Keratinocyte (primary cell): ENCODE measurements at regions not wholly inside any gene's neighbourhood (a gene's known extent, or its start where the extent isn't known, plus 50 kb on each side); places are given as distances from the start of the nearest gene placed in this dataset.

Source experiments
- DNase-seq: peaks from one replicate; pipeline ENCODE4 v3.0.0-alpha.2; 2011; ENCODE audit warnings: low read depth, missing footprints, low spot score
- FAIRE-seq: peaks from 2 replicates; lab custom pipeline; 2011; peaks lifted over from hg19 to GRCh38; lab: Jason Lieb, UNC
- H2AFZ ChIP-seq: 2 replicates; pipeline ENCODE4 v1.6.0; 2012; ENCODE audit warnings: low read length, control low read depth, inconsistent platforms; ENCODE audit not compliant: control insufficient read depth
- H3K27ac ChIP-seq: 2 replicates; pipeline ENCODE4 v1.5.1; 2011; ENCODE audit warnings: low read length; ENCODE audit not compliant: control insufficient read depth, insufficient read depth
- H3K27me3 ChIP-seq: 3 replicates; pipeline ENCODE4 v1.6.0; 2011; ENCODE audit warnings: low read length; ENCODE audit not compliant: control insufficient read depth, insufficient read depth; ENCODE audit errors: extremely low read depth
- H3K36me3 ChIP-seq, 2 experiments: 2 replicates in 1 of 2; 3 replicates in 1 of 2; pipeline ENCODE4 v1.5.1; 2011; ENCODE audit warnings: low read length in 2 of 2, mild to moderate bottlenecking in 1 of 2; ENCODE audit not compliant: control insufficient read depth in 2 of 2, insufficient read depth in 2 of 2; ENCODE audit errors: extremely low read depth in 1 of 2
- H3K4me1 ChIP-seq: 3 replicates; pipeline ENCODE4 v1.5.1; 2011; ENCODE audit warnings: low read length; ENCODE audit not compliant: control insufficient read depth, insufficient read depth; ENCODE audit errors: extremely low read depth
- H3K4me2 ChIP-seq: 3 replicates; pipeline ENCODE4 v1.6.0; 2011; ENCODE audit warnings: low read depth, low read length; ENCODE audit not compliant: control insufficient read depth, insufficient read depth; ENCODE audit errors: extremely low read depth
- H3K4me3 ChIP-seq, 3 experiments: fragments of 200-600 bp in 1 of 3; sonication (generic) in 1 of 3; 2 replicates in 2 of 3; 3 replicates in 1 of 3; pipeline ENCODE4 v1.5.1; 2011 to 2016; ENCODE audit warnings: low read length in 3 of 3, mild to moderate bottlenecking in 3 of 3, control low read depth in 2 of 3, inconsistent platforms in 1 of 3, low read depth in 1 of 3, mixed read lengths in 1 of 3, mixed run types in 1 of 3, moderate library complexity in 1 of 3; ENCODE audit not compliant: control insufficient read depth in 2 of 3, insufficient read depth in 2 of 3; ENCODE audit errors: extremely low read depth in 1 of 3
- H3K79me2 ChIP-seq: 2 replicates; pipeline ENCODE4 v1.6.0; 2012; ENCODE audit warnings: low read length; ENCODE audit not compliant: control insufficient read depth, insufficient read depth
- H3K9ac ChIP-seq: 3 replicates; pipeline ENCODE4 v1.6.0; 2011; ENCODE audit warnings: low read length; ENCODE audit not compliant: control insufficient read depth, insufficient read depth; ENCODE audit errors: extremely low read depth
- H3K9me1 ChIP-seq: 3 replicates; pipeline ENCODE4 v1.6.0; 2011; ENCODE audit warnings: low read length; ENCODE audit not compliant: control insufficient read depth, insufficient read depth; ENCODE audit errors: extremely low read depth
- H3K9me3 ChIP-seq: 2 replicates; pipeline ENCODE4 v1.5.1; 2012; ENCODE audit warnings: low read depth, low read length; ENCODE audit not compliant: control insufficient read depth
- H4K20me1 ChIP-seq: 3 replicates; pipeline ENCODE4 v1.6.0; 2011; ENCODE audit warnings: low read length; ENCODE audit not compliant: control insufficient read depth, insufficient read depth; ENCODE audit errors: extremely low read depth
- EZH2 ChIP-seq: IDR thresholded peaks from one replicate; pipeline ENCODE4 v1.6.1; 2012; ENCODE audit warnings: inconsistent platforms, mild to moderate bottlenecking, low read length, moderate library complexity
- dilution Hi-C: fragments of 300-500 bp; cut with MboI; formaldehyde crosslinking; loops from one replicate; pipeline ENCODE4 v1.7.0; 2020; ENCODE audit warnings: low sequenced_read_pairs; ENCODE audit not compliant: extremely low pct_ligation_motif_present
- TF ChIP-seq, protein P1 (sequence below), 3 experiments: IDR thresholded peaks in 1 of 3; conservative IDR thresholded peaks in 1 of 3; optimal IDR thresholded peaks in 1 of 3; 2 replicates in 2 of 3; 3 replicates in 1 of 3; pipeline versions ENCODE3 to v1.5.1; 2011; ENCODE audit warnings: low read length in 3 of 3, mild to moderate bottlenecking in 3 of 3, moderate library complexity in 2 of 3, control low read depth in 1 of 3, inconsistent platforms in 1 of 3; ENCODE audit not compliant: insufficient read depth in 2 of 3; ENCODE audit errors: extremely low read depth in 1 of 3

DNA sequence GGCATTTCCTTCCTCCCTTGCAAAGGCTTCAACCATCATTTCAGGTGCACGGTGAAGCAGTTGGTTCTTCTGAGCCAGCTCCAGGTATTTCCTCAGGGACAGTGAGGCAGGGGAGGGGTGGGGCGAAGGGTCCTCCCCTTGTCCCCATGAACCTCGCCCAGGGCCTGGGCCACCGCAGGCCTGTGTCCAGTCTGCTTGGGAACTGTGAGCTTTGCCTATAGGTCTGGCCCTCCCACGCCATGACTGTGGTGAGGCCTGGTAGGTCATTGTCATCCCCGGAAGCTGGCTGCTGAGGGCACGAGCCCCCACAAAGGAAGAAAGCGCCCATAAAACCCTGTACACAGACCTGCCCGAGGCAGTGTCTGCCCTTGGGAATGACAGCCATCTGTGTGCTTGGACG, 134.3 kb downstream of the ACKR3 start:
- H3K36me3 ChIP-seq = no peaks in the 10 kb centered on the region
- no peaks in the 10 kb centered on the region for H4K20me1 ChIP-seq
- H3K9me1 ChIP-seq = no peaks in the 10 kb centered on the region
- FAIRE-seq (no peak), DNase-seq (no peak)
- H3K27me3 ChIP-seq = no peaks in the 10 kb centered on the region
- no peak overlapping the region for H2AFZ ChIP-seq
- H3K9me3 ChIP-seq = no peaks in the 10 kb centered on the region
- H3K9ac ChIP-seq = no peak overlapping the region
- peaks cover 2% of the 10 kb centered on the region for H3K4me1 ChIP-seq
- no peak overlapping the region for H3K27ac ChIP-seq
- dilution Hi-C loops = no loop called here
- no peaks in the 10 kb centered on the region for H3K79me2 ChIP-seq
- no peak for TF ChIP-seq EZH2
- TF ChIP-seq, protein P1, sequence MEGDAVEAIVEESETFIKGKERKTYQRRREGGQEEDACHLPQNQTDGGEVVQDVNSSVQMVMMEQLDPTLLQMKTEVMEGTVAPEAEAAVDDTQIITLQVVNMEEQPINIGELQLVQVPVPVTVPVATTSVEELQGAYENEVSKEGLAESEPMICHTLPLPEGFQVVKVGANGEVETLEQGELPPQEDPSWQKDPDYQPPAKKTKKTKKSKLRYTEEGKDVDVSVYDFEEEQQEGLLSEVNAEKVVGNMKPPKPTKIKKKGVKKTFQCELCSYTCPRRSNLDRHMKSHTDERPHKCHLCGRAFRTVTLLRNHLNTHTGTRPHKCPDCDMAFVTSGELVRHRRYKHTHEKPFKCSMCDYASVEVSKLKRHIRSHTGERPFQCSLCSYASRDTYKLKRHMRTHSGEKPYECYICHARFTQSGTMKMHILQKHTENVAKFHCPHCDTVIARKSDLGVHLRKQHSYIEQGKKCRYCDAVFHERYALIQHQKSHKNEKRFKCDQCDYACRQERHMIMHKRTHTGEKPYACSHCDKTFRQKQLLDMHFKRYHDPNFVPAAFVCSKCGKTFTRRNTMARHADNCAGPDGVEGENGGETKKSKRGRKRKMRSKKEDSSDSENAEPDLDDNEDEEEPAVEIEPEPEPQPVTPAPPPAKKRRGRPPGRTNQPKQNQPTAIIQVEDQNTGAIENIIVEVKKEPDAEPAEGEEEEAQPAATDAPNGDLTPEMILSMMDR (optimal IDR thresholded peaks at IDR 0.05 in 1 of 3, IDR thresholded peaks at IDR 0.05 in 1 of 3, conservative IDR thresholded peaks at IDR 0.05 in 1 of 3; ENCODE audit: extremely low read depth in 1 of 3, insufficient read depth in 2 of 3, low read length in 3 of 3) = no peak
- H3K4me3 ChIP-seq = no peak overlapping the region
- no peak overlapping the region for H3K4me2 ChIP-seq

DNA sequence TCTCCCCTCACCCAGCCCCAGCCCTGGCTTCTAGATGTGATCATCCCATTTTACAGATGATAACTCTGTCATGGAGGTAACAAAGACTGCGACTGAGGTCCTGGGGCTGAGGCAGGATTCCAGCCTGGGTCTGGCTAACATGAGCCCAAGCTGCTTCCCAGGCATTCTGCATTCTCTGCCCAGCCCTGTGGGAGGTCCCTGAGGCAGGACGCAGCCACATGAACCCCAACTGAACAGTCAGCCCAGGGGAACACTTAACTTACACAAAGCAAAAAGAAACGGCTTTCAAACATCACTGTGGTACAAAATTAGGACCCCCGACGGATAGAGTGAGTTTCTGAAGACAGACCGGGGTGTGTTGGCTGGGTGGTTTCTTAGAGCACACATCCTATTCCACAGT, 135.3 kb downstream of the ACKR3 start:
- H3K4me3 ChIP-seq = no peak overlapping the region
- H3K9ac ChIP-seq = no peak overlapping the region
- TF ChIP-seq, protein P1 (optimal IDR thresholded peaks at IDR 0.05 in 1 of 3, IDR thresholded peaks at IDR 0.05 in 1 of 3, conservative IDR thresholded peaks at IDR 0.05 in 1 of 3; ENCODE audit: extremely low read depth in 1 of 3, insufficient read depth in 2 of 3, low read length in 3 of 3) = no peak
- TF ChIP-seq EZH2 = no peak
- dilution Hi-C loops = no loop called here
- no peaks in the 10 kb centered on the region for H4K20me1 ChIP-seq
- no peak for FAIRE-seq
- no peak for DNase-seq
- no peaks in the 10 kb centered on the region for H3K9me1 ChIP-seq
- no peak overlapping the region for H3K4me2 ChIP-seq
- no peaks in the 10 kb centered on the region for H3K79me2 ChIP-seq
- H2AFZ ChIP-seq = no peak overlapping the region
- no peaks in the 10 kb centered on the region for H3K27me3 ChIP-seq
- H3K27ac ChIP-seq = no peak overlapping the region
- peaks cover 2% of the 10 kb centered on the region for H3K4me1 ChIP-seq
- no peaks in the 10 kb centered on the region for H3K36me3 ChIP-seq
- no peaks in the 10 kb centered on the region for H3K9me3 ChIP-seq
